GM23338 (cell line): ENCODE measurements at regions not wholly inside any gene's neighbourhood (a gene's known extent, or its start where the extent isn't known, plus 50 kb on each side); places are given as distances from the start of the nearest gene placed in this dataset.

Experiments used
- ATAC-seq: fragments of 200-7000 bp; cut with Tn5 transposase; 3 replicates; pipeline ENCODE4 v1.9.1; 2020
- DNase-seq: peaks from one replicate; pipeline ENCODE4 v3.0.0-alpha.2; 2015; ENCODE audit warnings: low spot score
- H2AFZ ChIP-seq: fragments of 200-600 bp; sonication (generic); 2 replicates; pipeline ENCODE4 v1.8.0; 2016; ENCODE audit warnings: antibody characterized with exemption, mild to moderate bottlenecking, moderate library complexity
- H3F3A ChIP-seq: fragments of 200-600 bp; sonication (generic); replicated peaks from 2 replicates; pipeline ENCODE4 v1.8.0; 2017; ENCODE audit warnings: antibody characterized with exemption, mixed run types, low read depth
- H3K27ac ChIP-seq: fragments of 200-600 bp; sonication (generic); 2 replicates; pipeline ENCODE4 v1.6.1; 2016; ENCODE audit warnings: low read depth
- H3K27me3 ChIP-seq: fragments of 200-600 bp; sonication (generic); 2 replicates; pipeline ENCODE4 v1.8.0; 2016; ENCODE audit warnings: mild to moderate bottlenecking, mixed run types, moderate library complexity; ENCODE audit not compliant: insufficient read depth
- H3K36me3 ChIP-seq: fragments of 200-600 bp; sonication (generic); 2 replicates; pipeline ENCODE4 v1.8.0; 2016; ENCODE audit warnings: mild to moderate bottlenecking; ENCODE audit not compliant: insufficient read depth
- H3K4me1 ChIP-seq: fragments of 200-600 bp; sonication (generic); 2 replicates; pipeline ENCODE4 v1.8.0; 2016; ENCODE audit warnings: mild to moderate bottlenecking, moderate library complexity; ENCODE audit not compliant: insufficient read depth
- H3K4me2 ChIP-seq: fragments of 200-600 bp; sonication (generic); 2 replicates; pipeline ENCODE4 v1.7.1; 2017; ENCODE audit warnings: mixed run types
- H3K4me3 ChIP-seq: fragments of 200-600 bp; sonication (generic); 2 replicates; pipeline ENCODE4 v1.6.1; 2016; ENCODE audit warnings: mixed run types
- H3K79me2 ChIP-seq: fragments of 200-600 bp; sonication (generic); replicated peaks from 2 replicates; pipeline ENCODE4 v1.8.0; 2017; ENCODE audit warnings: mild to moderate bottlenecking; ENCODE audit not compliant: insufficient read depth
- H3K9me2 ChIP-seq: fragments of 200-600 bp; sonication (generic); 2 replicates; pipeline ENCODE4 v1.8.0; 2017; ENCODE audit not compliant: insufficient read depth
- H4K20me1 ChIP-seq: fragments of 200-600 bp; sonication (generic); replicated peaks from 2 replicates; pipeline ENCODE4 v1.8.0; 2017; ENCODE audit warnings: mild to moderate bottlenecking; ENCODE audit not compliant: insufficient read depth
- H3K27ac Mint-ChIP-seq: 2 replicates; pipeline ENCODE4 v1.8.0; 2020; ENCODE audit warnings: inconsistent platforms, mild to moderate bottlenecking, moderate library complexity, mixed read lengths
- H3K27me3 Mint-ChIP-seq: 3 replicates; pipeline ENCODE4 v1.8.0; 2022; ENCODE audit warnings: low read depth, mild to moderate bottlenecking, moderate library complexity, mixed read lengths, inconsistent platforms; ENCODE audit not compliant: insufficient read depth, poor library complexity
- H3K36me3 Mint-ChIP-seq: 3 replicates; pipeline ENCODE4 v1.8.0; 2021; ENCODE audit warnings: low read depth, mild to moderate bottlenecking, inconsistent platforms, moderate library complexity, mixed read lengths
- H3K4me1 Mint-ChIP-seq: 3 replicates; pipeline ENCODE4 v1.8.0; 2020; ENCODE audit warnings: mild to moderate bottlenecking, inconsistent platforms, mixed read lengths
- H3K4me3 Mint-ChIP-seq: 3 replicates; pipeline ENCODE4 v1.8.0; 2021; ENCODE audit warnings: moderate library complexity, mild to moderate bottlenecking, inconsistent platforms, mixed read lengths
- H3K9me3 Mint-ChIP-seq: 3 replicates; pipeline ENCODE4 v1.8.0; 2020; ENCODE audit warnings: moderate library complexity, mild to moderate bottlenecking, inconsistent platforms, mixed read lengths
- CREB1 ChIP-seq: fragments of 250-450 bp; sonication (Bioruptor Pico); IDR thresholded peaks from 2 replicates; pipeline ENCODE4 v1.5.0; 2020; ENCODE audit warnings: low read depth, mild to moderate bottlenecking, moderate library complexity
- CTCF ChIP-seq, 2 experiments: fragments of 200-600 bp in 1 of 2; sonication (generic) in 1 of 2; conservative IDR thresholded peaks; 2 replicates each; pipeline versions ENCODE4 v1.5.1 to v1.6.1; 2016 to 2017; ENCODE audit warnings: antibody characterized with exemption in 2 of 2, low read depth in 2 of 2, mild to moderate bottlenecking in 2 of 2, moderate library complexity in 1 of 2
- ETS1 ChIP-seq: IDR thresholded peaks from 2 replicates; pipeline ENCODE4 v1.6.1; 2016; ENCODE audit warnings: antibody characterized with exemption
- EZH2 ChIP-seq: fragments of 200-600 bp; sonication (generic); IDR thresholded peaks from one replicate; pipeline ENCODE4 v1.8.0; 2017; ENCODE audit warnings: antibody characterized with exemption, mild to moderate bottlenecking, low read depth; ENCODE audit not compliant: unreplicated experiment
- EZH2phosphoT487 ChIP-seq: fragments of 200-600 bp; sonication (generic); IDR thresholded peaks from one replicate; pipeline ENCODE4 v1.8.1; 2018; ENCODE audit warnings: antibody characterized with exemption; ENCODE audit not compliant: unreplicated experiment
- JUNB ChIP-seq: IDR thresholded peaks from one replicate; pipeline ENCODE4 v1.6.1; 2016; ENCODE audit warnings: antibody characterized with exemption; ENCODE audit not compliant: unreplicated experiment
- POLR2AphosphoS5 ChIP-seq: IDR thresholded peaks from 2 replicates; pipeline ENCODE4 v1.6.1; 2016; ENCODE audit warnings: antibody characterized with exemption, low read depth
- REST ChIP-seq: IDR thresholded peaks from one replicate; pipeline ENCODE4 v1.6.1; 2018; ENCODE audit warnings: antibody characterized with exemption; ENCODE audit not compliant: unreplicated experiment
- STAT1 ChIP-seq: IDR thresholded peaks from one replicate; pipeline ENCODE4 v1.6.1; 2016; ENCODE audit warnings: antibody characterized with exemption; ENCODE audit not compliant: unreplicated experiment
- ZNF114 ChIP-seq: fragments of 250-450 bp; sonication (Bioruptor Pico); IDR thresholded peaks from 2 replicates; pipeline ENCODE4 v1.5.0; 2020; ENCODE audit warnings: mild to moderate bottlenecking, moderate library complexity
- ZNF462 ChIP-seq: fragments of 250-450 bp; sonication (Bioruptor Pico); IDR thresholded peaks from 2 replicates; pipeline ENCODE4 v1.5.0; 2020; ENCODE audit warnings: mild to moderate bottlenecking, moderate library complexity

GRCh38 chr2:106284691-106285202, 90.6 kb upstream of the UXS1 start (continued):
- TF ChIP-seq ZNF462 (CRISPR knock-in tag) (no peak), STAT1 (no peak), JUNB (no peak), ZNF114 (CRISPR knock-in tag) (no peak), EZH2phosphoT487 (no peak), POLR2AphosphoS5 (no peak)

- Histone ChIP-seq H3F3A (no peaks in the 10 kb centered on the region), H3K27ac (no peak overlapping the region), H3K9me2 (no peaks in the 10 kb centered on the region), H4K20me1 (no peaks in the 10 kb centered on the region), H3K4me3 (no peak overlapping the region), H3K4me1 (no peaks in the 10 kb centered on the region), H3K79me2 (no peaks in the 10 kb centered on the region), H2AFZ (no peak overlapping the region), H3K27me3 (no peaks in the 10 kb centered on the region), H3K36me3 (no peaks in the 10 kb centered on the region), H3K4me2 (no peak overlapping the region)
- Mint-ChIP-seq H3K9me3 (no peaks in the 10 kb centered on the region), H3K4me1 (peaks cover 12% of the 10 kb centered on the region; the same call in 2 of the 3 replicates), H3K36me3 (no peaks in the 10 kb centered on the region), H3K4me3 (no peak overlapping the region), H3K27ac (no peak overlapping the region), H3K27me3 (peaks cover 3% of the 10 kb centered on the region)
- ATAC-seq (no peak), DNase-seq (no peak)
- TF ChIP-seq EZH2 = no peak
- no peak for TF ChIP-seq REST
- TF ChIP-seq CREB1 = no peak
- TF ChIP-seq CTCF (conservative IDR thresholded peaks at IDR 0.05; ENCODE audit: low read depth in 2 of 2) = no peak
- no peak for TF ChIP-seq EZH2phosphoT487
- no peak for TF ChIP-seq ZNF114 (CRISPR knock-in tag)
- TF ChIP-seq ETS1 = no peak
Observed at GRCh38 chr2:106284255-106284654, 90.2 kb upstream of the UXS1 start.
